ENCODE measurements at regions not wholly inside any gene's neighbourhood (a gene's known extent, or its start where the extent isn't known, plus 50 kb on each side); places are given as distances from the start of the nearest gene placed in this dataset.

- Histone ChIP-seq H3K4me3 (ENCODE audit: insufficient read length, low read depth) (no peak overlapping the region), H3K9me3 (ENCODE audit: insufficient read depth, low read length) (no peaks in the 10 kb centered on the region), H3K27me3 (ENCODE audit: insufficient read depth, insufficient read length) (no peaks in the 10 kb centered on the region), H3K9ac (ENCODE audit: insufficient read length, low read depth) (no peak overlapping the region), H3K4me1 (ENCODE audit: insufficient read depth, insufficient read length) (no peaks in the 10 kb centered on the region), H3K36me3 (ENCODE audit: insufficient read depth, insufficient read length, low read length) (no peaks in the 10 kb centered on the region)
- TF ChIP-seq YY1 (IDR thresholded peaks at IDR 0.05; ENCODE audit: insufficient read depth, insufficient read length) (no peak), ZNF274 (IDR thresholded peaks at IDR 0.05; ENCODE audit: low read depth, low read length) (no peak), SUZ12 (IDR thresholded peaks at IDR 0.05; ENCODE audit: extremely low read depth, insufficient read depth, insufficient read length) (no peak)
- no peak for DNase-seq (ENCODE audit: low read depth, low spot score)
Observed at GRCh38 chr5:72653586-72653985, 146.4 kb upstream of the ZNF366 start.

- TF ChIP-seq SUZ12 (IDR thresholded peaks at IDR 0.05; ENCODE audit: extremely low read depth, insufficient read depth, insufficient read length) (no peak), YY1 (IDR thresholded peaks at IDR 0.05; ENCODE audit: insufficient read depth, insufficient read length) (no peak), ZNF274 (IDR thresholded peaks at IDR 0.05; ENCODE audit: low read depth, low read length) (no peak)
Observed at GRCh38 chr5:72651779-72652178, 144.6 kb upstream of the ZNF366 start.

GRCh38 chr5:72651109-72651508, 143.9 kb upstream of the ZNF366 start:
- TF ChIP-seq YY1 (IDR thresholded peaks at IDR 0.05; ENCODE audit: insufficient read depth, insufficient read length) (no peak), SUZ12 (IDR thresholded peaks at IDR 0.05; ENCODE audit: extremely low read depth, insufficient read depth, insufficient read length) (no peak), ZNF274 (IDR thresholded peaks at IDR 0.05; ENCODE audit: low read depth, low read length) (no peak)
- no peaks in the 10 kb centered on the region for H3K9me3 ChIP-seq (ENCODE audit: insufficient read depth, low read length)
- no peak for DNase-seq (ENCODE audit: low read depth, low spot score)

More at GRCh38 chr5:72651779-72652178, 144.6 kb upstream of the ZNF366 start:
- Histone ChIP-seq H3K36me3 (ENCODE audit: insufficient read depth, insufficient read length, low read length) (no peaks in the 10 kb centered on the region), H3K4me3 (ENCODE audit: insufficient read length, low read depth) (no peak overlapping the region), H3K9me3 (ENCODE audit: insufficient read depth, low read length) (no peaks in the 10 kb centered on the region), H3K9ac (ENCODE audit: insufficient read length, low read depth) (no peak overlapping the region), H3K27me3 (ENCODE audit: insufficient read depth, insufficient read length) (no peaks in the 10 kb centered on the region), H3K4me1 (ENCODE audit: insufficient read depth, insufficient read length) (no peaks in the 10 kb centered on the region)
- no peak for DNase-seq (ENCODE audit: low read depth, low spot score)

GRCh38 chr5:72649449-72649848, 142.2 kb upstream of the ZNF366 start:
- no peaks in the 10 kb centered on the region for H3K27me3 ChIP-seq (ENCODE audit: insufficient read depth, insufficient read length)
- TF ChIP-seq SUZ12 (IDR thresholded peaks at IDR 0.05; ENCODE audit: extremely low read depth, insufficient read depth, insufficient read length) (no peak), ZNF274 (IDR thresholded peaks at IDR 0.05; ENCODE audit: low read depth, low read length) (no peak), YY1 (IDR thresholded peaks at IDR 0.05; ENCODE audit: insufficient read depth, insufficient read length) (no peak)
- H3K9ac ChIP-seq (ENCODE audit: insufficient read length, low read depth): no peak overlapping the region
- H3K36me3 ChIP-seq (ENCODE audit: insufficient read depth, insufficient read length, low read length): no peaks in the 10 kb centered on the region
- DNase-seq (ENCODE audit: low read depth, low spot score): no peak
- no peaks in the 10 kb centered on the region for H3K4me1 ChIP-seq (ENCODE audit: insufficient read depth, insufficient read length)
- H3K9me3 ChIP-seq (ENCODE audit: insufficient read depth, low read length): no peaks in the 10 kb centered on the region
- no peak overlapping the region for H3K4me3 ChIP-seq (ENCODE audit: insufficient read length, low read depth)

More at GRCh38 chr5:72651109-72651508, 143.9 kb upstream of the ZNF366 start:
- Histone ChIP-seq H3K27me3 (ENCODE audit: insufficient read depth, insufficient read length) (no peaks in the 10 kb centered on the region), H3K36me3 (ENCODE audit: insufficient read depth, insufficient read length, low read length) (no peaks in the 10 kb centered on the region), H3K4me3 (ENCODE audit: insufficient read length, low read depth) (no peak overlapping the region), H3K4me1 (ENCODE audit: insufficient read depth, insufficient read length) (no peaks in the 10 kb centered on the region), H3K9ac (ENCODE audit: insufficient read length, low read depth) (no peak overlapping the region)

GRCh38 chr5:72648480-72648879, 141.3 kb upstream of the ZNF366 start:
- H3K9ac ChIP-seq (ENCODE audit: insufficient read length, low read depth): no peak overlapping the region
- no peak overlapping the region for H3K4me3 ChIP-seq (ENCODE audit: insufficient read length, low read depth)
- no peak for TF ChIP-seq SUZ12 (IDR thresholded peaks at IDR 0.05; ENCODE audit: extremely low read depth, insufficient read depth, insufficient read length)
- no peak for TF ChIP-seq ZNF274 (IDR thresholded peaks at IDR 0.05; ENCODE audit: low read depth, low read length)
- TF ChIP-seq YY1 (IDR thresholded peaks at IDR 0.05; ENCODE audit: insufficient read depth, insufficient read length): no peak
- no peaks in the 10 kb centered on the region for H3K4me1 ChIP-seq (ENCODE audit: insufficient read depth, insufficient read length)
- H3K27me3 ChIP-seq (ENCODE audit: insufficient read depth, insufficient read length): no peaks in the 10 kb centered on the region
- no peaks in the 10 kb centered on the region for H3K9me3 ChIP-seq (ENCODE audit: insufficient read depth, low read length)
- DNase-seq (ENCODE audit: low read depth, low spot score): no peak
- H3K36me3 ChIP-seq (ENCODE audit: insufficient read depth, insufficient read length, low read length): no peaks in the 10 kb centered on the region

- Histone ChIP-seq H3K36me3 (ENCODE audit: insufficient read depth, insufficient read length, low read length) (no peaks in the 10 kb centered on the region), H3K4me3 (ENCODE audit: insufficient read length, low read depth) (no peak overlapping the region), H3K4me1 (ENCODE audit: insufficient read depth, insufficient read length) (no peaks in the 10 kb centered on the region), H3K9ac (ENCODE audit: insufficient read length, low read depth) (no peak overlapping the region), H3K27me3 (ENCODE audit: insufficient read depth, insufficient read length) (no peaks in the 10 kb centered on the region), H3K9me3 (ENCODE audit: insufficient read depth, low read length) (no peaks in the 10 kb centered on the region)
- TF ChIP-seq SUZ12 (IDR thresholded peaks at IDR 0.05; ENCODE audit: extremely low read depth, insufficient read depth, insufficient read length) (no peak), ZNF274 (IDR thresholded peaks at IDR 0.05; ENCODE audit: low read depth, low read length) (no peak), YY1 (IDR thresholded peaks at IDR 0.05; ENCODE audit: insufficient read depth, insufficient read length) (no peak)
- no peak for DNase-seq (ENCODE audit: low read depth, low spot score)
Observed at GRCh38 chr5:72647806-72648205, 140.6 kb upstream of the ZNF366 start.

- Histone ChIP-seq H3K4me1 (ENCODE audit: insufficient read depth, insufficient read length) (no peaks in the 10 kb centered on the region), H3K4me3 (ENCODE audit: insufficient read length, low read depth) (no peak overlapping the region), H3K9ac (ENCODE audit: insufficient read length, low read depth) (no peak overlapping the region), H3K36me3 (ENCODE audit: insufficient read depth, insufficient read length, low read length) (no peaks in the 10 kb centered on the region), H3K27me3 (ENCODE audit: insufficient read depth, insufficient read length) (no peaks in the 10 kb centered on the region), H3K9me3 (ENCODE audit: insufficient read depth, low read length) (no peaks in the 10 kb centered on the region)
- TF ChIP-seq ZNF274 (IDR thresholded peaks at IDR 0.05; ENCODE audit: low read depth, low read length) (no peak), YY1 (IDR thresholded peaks at IDR 0.05; ENCODE audit: insufficient read depth, insufficient read length) (no peak), SUZ12 (IDR thresholded peaks at IDR 0.05; ENCODE audit: extremely low read depth, insufficient read depth, insufficient read length) (no peak)
- no peak for DNase-seq (ENCODE audit: low read depth, low spot score)
Observed at GRCh38 chr5:72646246-72646866, 139.1 kb upstream of the ZNF366 start.

Measured in NT2/D1 (cell line).